Stimulated activated CD8-positive, alpha-beta memory T cell treated with anti-CD3 and anti-CD28 coated beads, Interleukin-12 subunit alpha, Interleukin-12 subunit beta, amount 100 ng/mL, for 24 hours (primary cell): ENCODE measurements at regions not wholly inside any gene's neighbourhood (a gene's known extent, or its start where the extent isn't known, plus 50 kb on each side); places are given as distances from the start of the nearest gene placed in this dataset.

ENCODE experiments used
- DNase-seq: peaks from one replicate; pipeline ENCODE4 v3.0.0-alpha.2; 2020; ENCODE audit errors: extremely low read depth

- DNase-seq: no peak
These were observed 120.2 kb downstream of the RFLNA start for GRCh38 chr12:124415064-124415463.

- no peak for DNase-seq
These were observed 119.0 kb downstream of the RFLNA start for GRCh38 chr12:124413915-124414314.

- DNase-seq: no peak
These were observed 118.5 kb downstream of the RFLNA start for GRCh38 chr12:124413401-124413800.

GRCh38 chr12:124412646-124413015, 117.7 kb downstream of the RFLNA start:
- DNase-seq: no peak

GRCh38 chr12:124411953-124412645, 117.2 kb downstream of the RFLNA start:
- no peak for DNase-seq

- DNase-seq: no peak
These were observed 116.5 kb downstream of the RFLNA start for GRCh38 chr12:124411281-124411878.

GRCh38 chr12:124410354-124411175, 115.7 kb downstream of the RFLNA start:
- no peak for DNase-seq

GRCh38 chr12:124408822-124409517, 114.1 kb downstream of the RFLNA start:
- no peak for DNase-seq

- no peak for DNase-seq
These were observed 112.2 kb downstream of the RFLNA start for GRCh38 chr12:124407074-124407473.

- DNase-seq: no peak
These were observed 111.2 kb downstream of the RFLNA start for GRCh38 chr12:124406043-124406442.

GRCh38 chr12:124405592-124405991, 110.7 kb downstream of the RFLNA start:
- DNase-seq: no peak

GRCh38 chr12:124405151-124405550, 110.3 kb downstream of the RFLNA start:
- DNase-seq: no peak

- DNase-seq: no peak
These were observed 109.4 kb downstream of the RFLNA start for GRCh38 chr12:124404162-124404784.

- DNase-seq: no peak
These were observed 108.4 kb downstream of the RFLNA start for GRCh38 chr12:124403273-124403672.

- no peak for DNase-seq
These were observed 107.6 kb downstream of the RFLNA start for GRCh38 chr12:124402248-124403066.

GRCh38 chr12:124401704-124402221, 106.9 kb downstream of the RFLNA start:
- no peak for DNase-seq

- DNase-seq: no peak
These were observed 105.2 kb downstream of the RFLNA start for GRCh38 chr12:124400124-124400523.

GRCh38 chr12:124399622-124400021, 104.7 kb downstream of the RFLNA start:
- no peak for DNase-seq

GRCh38 chr12:124398578-124399227, 103.8 kb downstream of the RFLNA start:
- no peak for DNase-seq
